Esophagus muscularis mucosa (tissue), 4 donors: ENCODE measurements at regions not wholly inside any gene's neighbourhood (a gene's known extent, or its start where the extent isn't known, plus 50 kb on each side); places are given as distances from the start of the nearest gene placed in this dataset.

Experiments used
- DNase-seq: peaks from one replicate; pipeline ENCODE4 v3.0.0-alpha.2; 2017; ENCODE audit errors: extremely low spot score
- H3K27ac ChIP-seq, 4 donors: fragments of 200-600 bp; sonication (generic); replicated peaks in 1 of 4; 1 replicate in 3 of 4; 2 replicates in 1 of 4; pipeline ENCODE4 v1.5.1; 2016 to 2019; ENCODE audit warnings: mild to moderate bottlenecking in 1 of 4
- H3K27me3 ChIP-seq, 4 donors: fragments of 200-600 bp; sonication (generic); one replicate each; pipeline versions ENCODE4 v1.5.1 to v1.6.0; 2016 to 2019
- H3K36me3 ChIP-seq, 4 donors: fragments of 200-600 bp; sonication (generic); one replicate each; pipeline ENCODE4 v1.5.1; 2016 to 2019
- H3K4me1 ChIP-seq, 4 donors: fragments of 200-600 bp; sonication (generic); one replicate each; pipeline ENCODE4 v1.5.1; 2016 to 2019
- H3K4me3 ChIP-seq, 4 donors: fragments of 200-600 bp; sonication (generic); 1 replicate in 2 of 4; 2 replicates in 2 of 4; pipeline ENCODE4 v1.5.1; 2016 to 2019; ENCODE audit warnings: mild to moderate bottlenecking in 4 of 4, moderate library complexity in 1 of 4
- H3K9me3 ChIP-seq, 4 donors: fragments of 200-600 bp; sonication (generic); 1 replicate in 3 of 4; 2 replicates in 1 of 4; pipeline ENCODE4 v1.5.1; 2016 to 2019
- EP300 ChIP-seq: sonication (generic); formaldehyde crosslinking; IDR thresholded peaks from one replicate; pipeline ENCODE4 v1.6.1; 2017; ENCODE audit warnings: antibody characterized with exemption
- POLR2A ChIP-seq: fragments of 450-650 bp; IDR thresholded peaks from one replicate; pipeline ENCODE4 v1.6.1; 2017; ENCODE audit warnings: antibody characterized with exemption, moderate library complexity, mild to moderate bottlenecking, low read depth
- POLR2AphosphoS5 ChIP-seq, 2 donors: sonication (generic); formaldehyde crosslinking; IDR thresholded peaks; one replicate each; pipeline ENCODE4 v1.6.1; 2017; ENCODE audit warnings: antibody characterized with exemption in 2 of 2
- WGBS: methylation state at CpG from one replicate; pipeline ENCODE4 v1.1.5; 2018; 5-methylcytosine and 5-hydroxymethylcytosine counted together
- intact Hi-C: fragments of 100-400 bp; cut with DNase I; formaldehyde crosslinking; loops from one replicate; pipeline ENCODE4 v1.15.1; 2023
- TF ChIP-seq, protein P1 (sequence below), 3 experiments: fragments of 200-600 bp in 2 of 3; fragments of 450-650 bp in 1 of 3; sonication (generic) in 2 of 3; IDR thresholded peaks; one replicate each; pipeline ENCODE4 v1.5.1; 2017 to 2019; ENCODE audit warnings: antibody characterized with exemption in 3 of 3, mild to moderate bottlenecking in 2 of 3, moderate library complexity in 1 of 3

DNA sequence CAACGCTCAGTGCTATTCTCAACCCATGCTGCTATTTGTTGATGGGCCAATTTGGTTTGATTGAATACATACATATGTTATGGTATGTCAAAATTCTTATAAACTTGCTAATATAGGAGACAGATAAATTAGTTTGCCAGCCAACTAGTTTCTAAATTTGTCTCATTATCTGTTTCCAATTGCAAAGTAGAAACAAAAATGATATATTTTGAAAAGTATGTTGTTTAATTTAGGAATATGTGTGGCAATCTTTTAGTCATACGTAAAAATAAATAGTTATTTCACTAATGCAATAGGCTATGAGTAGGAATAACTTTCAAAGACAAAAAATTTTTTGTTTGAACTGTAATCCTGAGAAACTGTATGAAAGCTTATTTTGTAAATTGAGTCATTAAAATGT is 210.6 kb upstream of the KCNJ16 start:
- Histone ChIP-seq H3K36me3 (no peaks in the 10 kb centered on the region), H3K27ac (no peak overlapping the region), H3K4me3 (no peak overlapping the region), H3K4me1 (no peaks in the 10 kb centered on the region), H3K9me3 (peaks cover 0 to 9% (median 4%) of the 10 kb centered on the region in 4 donors), H3K27me3 (no peaks in the 10 kb centered on the region)
- TF ChIP-seq, protein P1, sequence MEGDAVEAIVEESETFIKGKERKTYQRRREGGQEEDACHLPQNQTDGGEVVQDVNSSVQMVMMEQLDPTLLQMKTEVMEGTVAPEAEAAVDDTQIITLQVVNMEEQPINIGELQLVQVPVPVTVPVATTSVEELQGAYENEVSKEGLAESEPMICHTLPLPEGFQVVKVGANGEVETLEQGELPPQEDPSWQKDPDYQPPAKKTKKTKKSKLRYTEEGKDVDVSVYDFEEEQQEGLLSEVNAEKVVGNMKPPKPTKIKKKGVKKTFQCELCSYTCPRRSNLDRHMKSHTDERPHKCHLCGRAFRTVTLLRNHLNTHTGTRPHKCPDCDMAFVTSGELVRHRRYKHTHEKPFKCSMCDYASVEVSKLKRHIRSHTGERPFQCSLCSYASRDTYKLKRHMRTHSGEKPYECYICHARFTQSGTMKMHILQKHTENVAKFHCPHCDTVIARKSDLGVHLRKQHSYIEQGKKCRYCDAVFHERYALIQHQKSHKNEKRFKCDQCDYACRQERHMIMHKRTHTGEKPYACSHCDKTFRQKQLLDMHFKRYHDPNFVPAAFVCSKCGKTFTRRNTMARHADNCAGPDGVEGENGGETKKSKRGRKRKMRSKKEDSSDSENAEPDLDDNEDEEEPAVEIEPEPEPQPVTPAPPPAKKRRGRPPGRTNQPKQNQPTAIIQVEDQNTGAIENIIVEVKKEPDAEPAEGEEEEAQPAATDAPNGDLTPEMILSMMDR (IDR thresholded peaks at IDR 0.05): no peak
- TF ChIP-seq POLR2A: no peak
- intact Hi-C loops: no loop called here
- 89% methylated on average over 2 of the region's 2 CpGs for WGBS
- no peak for DNase-seq

DNA sequence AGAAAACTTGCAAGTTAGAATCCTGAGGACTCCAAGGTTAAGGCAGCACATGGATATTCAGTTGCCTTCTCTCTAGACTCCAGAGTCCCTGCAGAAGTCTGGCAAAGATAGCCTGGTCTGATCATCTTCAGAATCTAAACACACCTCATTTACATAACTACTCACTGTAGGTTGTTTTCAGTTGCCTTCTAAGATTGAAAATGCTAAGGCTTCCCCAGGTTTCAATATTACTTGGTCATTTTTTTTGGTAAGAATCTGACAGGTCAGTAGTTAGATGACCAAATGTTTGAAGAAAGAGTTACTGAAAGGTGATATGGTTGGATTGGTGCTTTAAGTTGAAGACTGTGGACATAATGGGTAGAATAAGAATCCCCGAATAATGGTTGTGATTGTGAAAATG is 205.4 kb upstream of the KCNJ16 start:
- TF ChIP-seq, protein P1 (IDR thresholded peaks at IDR 0.05): no peak
- TF ChIP-seq EP300: no peak
- TF ChIP-seq POLR2A: no peak
- TF ChIP-seq POLR2AphosphoS5 (IDR thresholded peaks at IDR 0.05): no peak
- H3K4me1 ChIP-seq: no peaks in the 10 kb centered on the region
- no peak overlapping the region for H3K27ac ChIP-seq
- H3K4me3 ChIP-seq: no peak overlapping the region
- intact Hi-C loops: no loop called here
- no peaks in the 10 kb centered on the region for H3K9me3 ChIP-seq
- H3K27me3 ChIP-seq: no peaks in the 10 kb centered on the region
- H3K36me3 ChIP-seq: no peaks in the 10 kb centered on the region
- 93% methylated on average over 1 of the region's 1 CpG for WGBS
- DNase-seq: no peak

DNA sequence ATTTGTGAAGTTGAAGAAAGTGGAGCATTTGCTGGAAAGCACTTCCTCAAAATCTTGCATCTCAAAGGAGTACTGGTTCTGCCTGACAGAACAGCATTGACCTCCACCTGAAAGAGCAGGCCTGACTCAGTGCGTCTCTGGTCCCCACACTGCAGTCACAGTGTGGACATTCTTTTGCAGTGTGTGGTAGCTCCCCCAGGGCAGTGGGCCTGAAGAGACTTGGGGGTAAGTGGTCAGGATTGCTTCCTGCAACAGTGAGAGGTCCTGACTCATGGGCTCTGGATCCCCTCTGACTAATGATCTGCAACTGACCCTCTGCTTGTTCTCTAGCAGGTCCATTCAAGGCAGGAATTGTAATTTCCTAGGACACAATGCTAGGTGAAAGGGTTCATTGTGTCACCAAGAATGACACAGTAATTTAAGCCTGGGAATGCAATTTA is 204.9 kb upstream of the KCNJ16 start:
- H3K27ac ChIP-seq: no peak overlapping the region
- H3K4me3 ChIP-seq: no peak overlapping the region
- H3K9me3 ChIP-seq: no peaks in the 10 kb centered on the region
- no peaks in the 10 kb centered on the region for H3K4me1 ChIP-seq
- intact Hi-C loops: no loop called here
- DNase-seq: no peak
- no peaks in the 10 kb centered on the region for H3K36me3 ChIP-seq
- TF ChIP-seq, protein P1 (IDR thresholded peaks at IDR 0.05): no peak
- no peak for TF ChIP-seq POLR2A
- TF ChIP-seq EP300: no peak
- TF ChIP-seq POLR2AphosphoS5 (IDR thresholded peaks at IDR 0.05): no peak
- no peaks in the 10 kb centered on the region for H3K27me3 ChIP-seq
- 79% methylated on average over 1 of the region's 1 CpG for WGBS

DNA sequence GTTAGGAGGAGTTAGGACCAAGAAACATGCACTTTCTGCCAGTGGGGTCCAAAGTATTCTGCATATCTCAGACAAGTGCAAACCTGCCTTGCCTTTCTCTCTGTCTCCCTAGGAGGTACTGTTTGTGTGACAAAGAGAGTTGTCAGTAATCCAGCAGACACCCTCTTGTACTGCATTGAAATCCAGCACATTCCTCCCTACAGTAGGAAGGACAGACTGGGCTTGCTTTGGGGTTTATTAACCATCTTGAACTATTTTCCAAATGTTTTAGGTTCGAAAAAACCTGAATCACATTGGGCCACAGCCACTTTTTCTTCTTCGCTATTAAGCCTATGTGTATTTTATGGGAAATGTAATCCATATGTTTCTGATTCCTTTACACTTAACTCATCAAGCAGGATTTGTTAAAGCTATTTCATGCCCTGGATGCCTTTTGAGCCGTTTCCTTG is 204.2 kb upstream of the KCNJ16 start:
- WGBS: 59% methylated on average over 3 of the region's 3 CpGs
- H3K4me3 ChIP-seq: no peak overlapping the region
- no peak overlapping the region for H3K27ac ChIP-seq
- no peak for DNase-seq
- TF ChIP-seq, protein P1 (IDR thresholded peaks at IDR 0.05): no peak
- TF ChIP-seq EP300: no peak
- TF ChIP-seq POLR2A: no peak
- no peak for TF ChIP-seq POLR2AphosphoS5 (IDR thresholded peaks at IDR 0.05)
- H3K27me3 ChIP-seq: no peaks in the 10 kb centered on the region
- H3K9me3 ChIP-seq: no peaks in the 10 kb centered on the region
- H3K36me3 ChIP-seq: no peaks in the 10 kb centered on the region
- intact Hi-C loops: no loop called here
- H3K4me1 ChIP-seq: no peaks in the 10 kb centered on the region

DNA sequence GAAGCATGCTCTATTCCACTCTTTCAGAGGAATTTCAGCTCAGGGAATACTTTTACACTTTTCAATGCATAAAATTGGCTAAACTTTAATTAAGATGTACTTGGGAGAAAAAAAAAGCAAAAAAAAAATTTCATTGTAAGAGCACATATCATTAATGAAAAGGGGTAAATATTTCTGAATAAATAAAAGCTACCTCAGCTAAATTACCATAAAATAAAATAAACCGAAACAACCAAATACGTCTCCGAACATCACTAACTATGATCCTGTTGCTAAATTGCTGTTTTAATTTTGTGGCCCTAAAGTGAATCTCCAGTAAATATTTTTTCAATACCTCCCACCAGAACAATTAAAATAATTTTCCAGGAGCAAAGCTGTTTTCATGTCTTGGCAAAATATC is 203.7 kb upstream of the KCNJ16 start:
- TF ChIP-seq EP300 (no peak), POLR2A (no peak), POLR2AphosphoS5 (IDR thresholded peaks at IDR 0.05) (no peak)
- TF ChIP-seq, protein P1 (IDR thresholded peaks at IDR 0.05): no peak
- Histone ChIP-seq H3K36me3 (no peaks in the 10 kb centered on the region), H3K27ac (no peak overlapping the region), H3K9me3 (no peaks in the 10 kb centered on the region), H3K4me1 (no peaks in the 10 kb centered on the region), H3K4me3 (no peak overlapping the region), H3K27me3 (no peaks in the 10 kb centered on the region)
- intact Hi-C loops: no loop called here
- no peak for DNase-seq
- 97% methylated on average over 3 of the region's 3 CpGs for WGBS
